ENCODE measurements at regions not wholly inside any gene's neighbourhood (a gene's known extent, or its start where the extent isn't known, plus 50 kb on each side); places are given as distances from the start of the nearest gene placed in this dataset.
A peak's percentile ranks its signal among the peaks of the same experiment; 100 is the strongest.
"Not testable (repeated sequence)": the region's sequence is repeated elsewhere in the genome, so short reads cannot be mapped to it uniquely, and the experiment has no call there.

DNA sequence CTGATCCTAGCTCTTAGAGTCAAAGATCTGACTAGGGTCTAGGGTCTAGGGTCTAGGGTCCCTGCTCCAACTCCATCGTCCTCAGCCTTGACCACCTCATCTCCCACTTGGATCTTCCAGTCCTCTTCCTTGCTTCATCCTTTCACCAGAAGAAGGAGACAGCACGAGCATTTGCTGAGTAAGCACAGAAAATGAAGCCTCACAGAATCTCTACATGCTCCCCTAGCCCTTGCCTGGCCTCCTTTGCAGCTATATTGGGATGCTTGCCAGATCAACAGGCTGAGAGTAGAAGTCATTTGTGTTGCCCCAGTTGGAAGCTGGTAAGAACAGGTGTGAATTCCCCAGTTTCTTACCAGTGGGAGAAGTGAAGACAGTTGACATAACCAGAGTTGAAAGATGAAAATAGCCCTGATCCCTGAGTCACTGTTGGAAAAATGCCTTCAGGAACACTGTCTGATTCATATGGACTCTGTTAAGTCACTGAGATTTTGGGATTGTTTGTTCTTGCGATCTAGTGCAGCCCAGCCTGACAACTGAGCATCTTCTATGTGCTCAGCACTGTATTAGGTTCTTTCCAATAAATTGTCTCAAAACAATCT lies 552.5 kb downstream of the INSC start:
- no peak for DNase-seq

DNA sequence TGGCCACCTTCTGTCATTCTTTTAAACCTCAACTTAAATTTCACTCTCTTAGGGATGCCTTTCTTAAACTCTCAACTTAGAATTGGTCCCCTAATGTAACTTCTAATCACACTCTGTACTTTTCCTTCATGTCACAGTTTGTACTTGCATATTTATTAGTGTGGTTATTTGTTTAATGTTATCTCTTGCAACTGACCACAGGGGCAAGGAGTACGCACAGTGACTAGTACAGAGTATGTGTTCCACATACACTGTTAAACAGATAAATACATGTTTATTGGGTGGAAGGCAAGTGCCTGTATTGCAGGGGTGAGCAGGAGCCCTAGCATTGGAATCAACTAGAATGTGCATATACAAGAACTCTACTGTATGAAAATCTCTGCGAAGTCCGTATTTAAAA lies 554.0 kb downstream of the INSC start:
- no peak for DNase-seq

DNA sequence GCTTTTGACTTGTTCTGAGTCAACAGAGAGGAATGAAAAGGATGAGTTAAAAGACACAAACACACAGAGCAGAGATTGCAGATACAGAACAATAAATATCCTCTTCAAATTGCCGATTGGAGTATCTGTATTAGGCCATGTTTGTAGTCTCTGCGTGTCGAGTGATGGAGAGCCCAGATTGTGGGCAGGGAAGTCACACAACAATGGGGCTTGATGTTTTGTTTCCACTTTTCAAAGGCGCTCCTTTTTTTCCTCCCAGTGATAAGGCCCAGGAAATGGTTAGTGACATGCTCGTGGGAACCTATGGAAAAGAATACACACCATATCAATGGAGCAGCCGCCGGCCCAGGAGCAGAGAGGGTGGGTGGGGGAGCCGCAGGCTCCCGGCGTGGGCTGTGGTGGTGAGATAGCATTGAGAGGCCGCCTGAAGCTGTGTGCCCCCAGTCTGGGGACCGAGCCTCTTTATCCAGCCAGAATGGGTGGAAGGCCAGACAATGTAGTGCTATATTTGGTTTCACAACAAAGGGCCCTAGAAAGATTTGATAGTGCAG lies 555.9 kb downstream of the INSC start:
- DNase-seq, result no peak

DNA sequence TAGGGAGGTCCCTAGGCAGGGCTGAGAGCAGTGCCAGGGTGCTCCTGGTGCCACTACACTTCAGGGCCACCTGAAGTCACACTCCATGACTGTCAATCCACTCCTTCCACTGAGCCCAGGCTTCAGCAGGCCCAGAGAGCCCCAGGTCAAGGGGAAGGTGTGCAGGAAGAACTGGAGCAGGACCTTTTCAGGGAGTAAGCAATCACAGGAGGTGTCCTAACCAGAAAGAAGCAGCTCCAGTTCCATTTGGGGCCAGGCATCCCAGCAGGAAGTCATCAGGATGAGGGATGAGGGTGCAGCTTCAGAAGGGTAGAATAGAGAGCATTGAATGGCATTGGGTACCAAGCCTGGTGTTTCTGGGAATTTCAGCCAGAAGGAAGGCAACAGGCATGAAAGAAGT lies 556.5 kb downstream of the INSC start:
- no peak for DNase-seq

DNA sequence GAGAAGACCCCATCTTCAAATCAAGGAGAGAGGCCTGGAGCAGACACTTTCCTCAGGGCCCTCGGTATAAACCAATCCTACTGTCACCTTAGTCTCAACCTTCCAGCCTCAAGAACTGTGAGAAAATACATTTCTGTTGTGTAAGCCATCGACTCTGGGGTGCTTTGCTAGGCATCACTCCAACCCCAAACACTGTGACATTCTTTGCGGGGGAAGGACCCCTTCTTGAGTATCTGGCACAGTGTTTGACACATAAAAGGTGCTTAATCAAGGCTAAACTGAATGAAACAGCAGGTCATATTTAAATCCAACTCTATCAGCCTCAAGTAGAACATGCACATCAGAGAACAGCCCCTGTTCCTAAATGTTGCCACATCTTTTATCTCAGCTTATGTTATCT lies 558.1 kb downstream of the INSC start:
- no peak for DNase-seq

DNA sequence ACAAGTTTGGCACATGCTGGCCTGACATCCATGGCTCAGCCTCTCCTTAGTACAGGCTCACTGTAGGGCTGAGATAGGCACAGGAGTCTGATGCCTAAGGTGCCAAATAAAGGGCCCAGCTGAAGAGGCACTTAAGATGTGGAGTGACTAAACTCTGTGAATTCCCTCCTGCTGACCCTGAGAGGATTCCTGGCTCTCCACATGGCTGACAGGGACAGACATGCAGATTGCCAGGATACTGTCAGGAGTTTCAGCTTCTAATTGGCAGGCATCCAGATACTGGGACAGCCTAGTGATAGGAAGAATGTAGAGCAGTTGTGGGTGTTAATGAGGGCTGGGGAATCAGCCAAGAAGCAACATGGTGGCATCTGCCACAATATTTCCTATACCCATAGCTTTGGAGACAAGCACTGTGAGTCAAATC lies 558.7 kb downstream of the INSC start:
- DNase-seq, result peak; percentile 87

DNA sequence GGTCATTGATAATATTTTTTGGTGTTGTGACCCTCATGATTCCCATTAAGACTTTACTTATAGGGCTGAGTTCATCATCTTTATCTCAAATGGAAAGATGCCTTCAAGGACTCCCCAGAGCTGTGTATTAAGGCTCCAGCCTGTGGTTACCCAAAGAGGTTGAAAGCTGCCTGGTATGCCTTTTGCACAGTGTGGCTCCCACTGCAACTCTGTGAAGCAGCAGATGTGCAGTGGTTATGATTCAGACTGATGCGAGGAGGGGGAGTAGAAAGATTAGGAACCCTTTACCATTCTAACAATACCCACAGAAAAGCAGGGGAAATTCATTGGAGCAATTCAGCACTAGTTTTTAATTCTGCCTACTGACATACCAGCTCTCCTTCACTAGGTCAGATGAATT lies 560.0 kb downstream of the INSC start:
- DNase-seq, result no peak

DNA sequence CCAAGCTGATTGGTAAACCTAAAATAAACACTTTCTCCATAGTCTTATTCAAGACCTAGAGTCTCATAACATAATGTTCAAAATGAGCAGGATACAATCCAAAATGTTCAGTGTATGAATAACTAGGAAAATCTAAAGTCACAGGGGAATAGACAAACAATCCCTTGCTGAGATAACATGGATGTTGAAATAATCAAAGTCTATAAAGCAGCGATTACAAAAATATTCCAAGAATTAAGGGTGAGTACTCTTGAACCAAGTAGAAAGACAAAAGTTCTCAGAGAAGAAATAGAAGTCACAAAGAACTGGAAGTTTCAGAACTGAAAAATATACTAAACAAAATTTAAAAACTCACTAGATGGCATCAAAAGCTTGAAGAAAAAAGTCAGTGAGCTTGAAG lies 561.0 kb downstream of the INSC start:
- no peak for DNase-seq

DNA sequence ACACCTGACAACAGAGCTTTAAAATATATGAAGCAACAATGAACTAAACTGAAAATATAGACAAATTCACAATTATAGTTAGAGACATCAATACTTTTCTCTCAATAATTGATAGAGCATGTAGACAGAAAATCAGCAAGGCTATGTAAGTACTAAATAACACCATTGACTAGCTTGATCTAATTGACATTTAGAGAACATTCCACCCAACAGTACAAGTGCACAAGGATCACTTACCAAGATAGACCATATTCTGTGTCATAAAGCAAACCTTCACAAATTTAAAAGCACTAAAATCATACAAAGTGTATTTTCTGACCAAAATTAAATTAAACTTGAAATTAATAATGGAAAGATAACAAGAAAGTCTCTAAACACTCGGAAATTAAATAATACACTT lies 562.5 kb downstream of the INSC start:
- DNase-seq, result no peak

DNA sequence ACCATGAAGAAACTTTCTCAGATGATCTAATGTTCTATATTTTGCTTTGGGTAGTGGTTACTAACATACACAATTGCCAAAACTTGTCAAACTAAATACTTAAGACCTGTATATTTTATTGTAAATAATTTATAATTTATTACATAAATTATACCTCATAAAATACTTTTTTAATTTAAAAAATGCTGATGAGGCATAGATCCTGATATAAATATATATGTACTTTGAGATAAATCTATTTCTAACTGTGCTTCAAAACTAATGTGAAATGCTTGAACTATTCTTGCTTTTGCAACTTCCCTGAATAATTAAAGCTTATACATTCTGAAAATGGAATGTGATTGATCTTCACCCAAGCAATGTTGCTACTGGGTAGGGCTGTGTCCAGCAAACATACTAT lies 568.8 kb downstream of the INSC start:
- DNase-seq, result no peak

DNA sequence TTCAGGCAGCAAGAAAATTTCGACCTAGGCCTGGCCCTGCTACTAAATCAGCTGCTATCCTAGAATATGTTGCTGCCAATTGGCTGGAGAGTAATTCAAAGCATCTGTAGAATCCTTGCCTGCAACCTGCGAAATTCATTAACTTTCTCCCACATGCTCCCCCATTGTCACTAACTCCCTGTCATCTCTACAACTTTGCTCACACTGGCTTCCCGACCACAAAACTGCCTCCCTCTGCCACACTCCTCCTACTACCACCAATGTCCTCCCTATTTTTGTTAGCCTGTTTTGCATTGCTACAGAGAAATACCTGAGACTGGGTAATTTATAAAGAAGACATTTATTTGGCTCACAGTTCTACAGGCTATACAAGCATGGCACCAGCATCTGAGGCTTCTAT lies 570.6 kb downstream of the INSC start:
- DNase-seq, result no peak

DNA sequence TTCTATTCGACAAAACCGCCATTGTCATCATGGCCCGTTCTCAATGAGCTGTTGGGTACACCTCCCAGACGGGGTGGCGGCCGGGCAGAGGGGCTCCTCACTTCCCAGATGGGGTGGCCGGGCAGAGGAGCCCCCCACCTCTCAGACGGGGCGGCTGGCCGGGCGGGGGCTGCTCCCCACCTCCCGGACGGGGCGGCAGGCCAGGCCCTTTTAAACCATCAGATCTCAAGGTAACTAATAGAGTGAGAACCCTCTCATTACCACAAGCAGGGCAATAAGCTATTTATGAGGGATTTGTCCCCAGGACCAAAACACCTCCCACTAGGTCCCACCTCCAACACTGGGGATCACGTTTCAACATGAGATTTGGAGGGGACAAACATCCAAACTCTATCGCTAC lies 571.5 kb downstream of the INSC start:
- DNase-seq, result not testable (repeated sequence)

DNA sequence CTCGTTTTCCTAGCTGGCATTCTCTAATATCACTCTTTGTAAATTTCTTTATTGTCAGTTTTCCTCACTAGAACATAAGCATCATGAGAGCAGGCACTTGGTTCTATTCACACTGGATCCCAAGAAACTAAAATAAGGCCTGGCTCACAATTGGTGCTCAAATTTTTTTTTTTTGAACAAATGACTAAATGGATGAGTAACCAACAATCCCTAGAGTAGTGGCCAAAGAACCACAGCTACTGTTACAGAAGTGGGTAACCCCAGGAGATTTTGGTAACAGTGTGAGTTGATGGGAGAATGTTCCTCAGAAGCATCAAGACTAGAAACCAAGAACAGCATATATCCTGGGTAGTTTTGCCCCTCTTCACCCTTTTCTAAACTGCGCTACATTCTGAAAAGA lies 572.6 kb downstream of the INSC start:
- no peak for DNase-seq

DNA sequence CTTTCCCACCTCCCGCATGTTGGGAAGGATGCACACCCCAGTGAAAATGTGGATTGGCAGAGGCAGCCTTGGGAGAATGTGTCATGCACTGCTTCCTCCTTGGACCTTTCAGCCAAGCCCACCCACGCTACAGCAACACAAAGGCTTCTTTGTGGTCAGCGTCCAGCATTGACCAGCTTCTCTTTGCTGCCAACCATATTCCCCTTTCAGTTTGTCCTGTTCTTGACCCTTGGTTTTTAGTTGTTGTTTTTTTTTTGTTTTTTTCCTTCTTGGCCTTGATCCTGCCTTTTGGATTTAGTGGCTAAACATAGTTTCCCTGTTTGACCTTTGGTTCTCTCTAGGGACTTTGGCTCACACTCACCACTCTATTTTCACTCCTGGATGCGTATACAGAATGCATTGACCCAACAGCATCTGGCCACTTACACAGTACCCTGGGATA lies 573.6 kb downstream of the INSC start:
- no peak for DNase-seq

DNA sequence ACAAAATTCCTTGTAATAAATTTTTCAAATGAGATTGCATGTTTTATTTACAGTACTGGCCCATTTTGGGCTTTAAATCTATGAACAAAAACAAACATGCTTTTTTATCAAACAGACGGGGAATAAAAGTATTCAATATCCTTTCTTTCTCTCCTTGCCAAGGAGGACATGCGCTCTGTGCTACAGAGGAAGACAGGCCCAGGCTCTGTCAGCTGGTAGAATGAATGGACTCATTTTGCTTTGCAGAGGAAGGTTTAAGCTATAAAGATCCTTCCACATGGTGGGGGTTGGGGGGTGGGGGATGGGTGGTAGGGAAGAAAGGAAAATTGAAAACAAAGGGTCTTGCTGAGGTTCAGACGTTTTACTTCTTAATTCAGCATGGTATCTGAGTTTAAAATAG lies 575.6 kb downstream of the INSC start:
- no peak for DNase-seq

DNA sequence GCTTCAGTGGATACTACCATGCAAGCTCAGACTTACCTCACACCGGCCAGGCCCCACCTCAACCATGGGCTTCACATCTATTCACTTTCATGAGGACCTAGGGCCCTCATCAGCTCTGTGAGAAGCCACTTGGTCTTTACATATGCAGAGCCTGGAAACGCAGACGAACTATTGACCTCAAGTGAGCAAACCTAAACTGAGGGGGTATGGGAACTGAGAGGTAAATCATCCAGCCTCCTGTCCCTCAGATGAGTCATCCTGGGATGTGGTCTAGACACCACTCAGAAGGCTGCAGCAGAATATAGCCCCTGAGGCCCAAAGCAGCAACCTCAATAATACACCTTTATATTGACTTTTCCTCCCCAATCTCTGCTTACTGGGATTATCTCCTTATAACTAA lies 578.0 kb downstream of the INSC start:
- DNase-seq, result no peak

DNA sequence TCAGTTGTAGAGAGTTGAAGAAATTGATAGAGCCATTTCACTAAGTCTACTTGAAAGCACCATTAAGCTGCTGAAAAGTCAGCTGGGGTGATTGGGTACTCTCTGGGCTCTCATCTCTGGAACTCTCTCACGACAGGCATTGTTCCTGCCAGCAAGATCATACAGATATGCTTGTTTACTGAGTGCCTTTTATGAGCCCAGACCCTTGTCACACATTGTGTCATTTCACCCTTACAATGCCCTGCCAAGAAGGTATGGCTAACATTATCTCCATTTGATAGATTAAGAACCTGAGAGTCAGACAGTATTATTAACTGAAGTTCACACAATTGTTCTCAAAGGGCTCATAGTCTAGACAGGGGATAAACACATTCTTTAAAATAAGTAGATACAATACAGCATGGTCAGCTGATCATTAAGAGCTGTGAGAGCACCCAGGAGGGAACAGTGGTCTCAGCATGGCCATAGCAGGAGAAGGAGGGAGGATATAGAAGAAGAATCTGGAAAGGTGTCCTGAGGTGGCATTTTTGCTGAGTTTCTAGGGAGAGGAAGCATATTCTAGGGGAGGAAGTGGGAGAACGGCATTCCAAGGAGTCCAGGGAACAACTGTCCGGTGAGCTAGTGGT lies 580.5 kb downstream of the INSC start:
- peak; percentile 91 for DNase-seq

DNA sequence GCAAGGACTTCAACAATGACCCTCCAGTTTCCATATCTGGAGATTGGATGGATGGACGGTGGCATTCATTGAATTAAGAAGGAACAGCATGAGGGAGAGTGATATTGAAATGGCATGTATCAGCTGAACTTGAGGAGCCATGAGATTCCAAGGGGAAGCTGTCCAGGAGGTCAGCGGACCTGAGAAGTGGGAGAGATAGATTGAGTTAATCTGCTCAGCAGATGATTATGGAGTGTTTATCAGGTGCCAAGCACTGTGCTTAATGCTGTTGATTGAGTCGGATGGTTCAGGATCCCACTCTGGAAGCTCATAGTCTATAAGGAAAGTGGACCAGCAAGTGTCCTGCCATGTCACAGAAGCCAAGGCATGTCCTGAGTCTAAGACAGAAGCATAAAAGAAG lies 581.3 kb downstream of the INSC start:
- no peak for DNase-seq

DNA sequence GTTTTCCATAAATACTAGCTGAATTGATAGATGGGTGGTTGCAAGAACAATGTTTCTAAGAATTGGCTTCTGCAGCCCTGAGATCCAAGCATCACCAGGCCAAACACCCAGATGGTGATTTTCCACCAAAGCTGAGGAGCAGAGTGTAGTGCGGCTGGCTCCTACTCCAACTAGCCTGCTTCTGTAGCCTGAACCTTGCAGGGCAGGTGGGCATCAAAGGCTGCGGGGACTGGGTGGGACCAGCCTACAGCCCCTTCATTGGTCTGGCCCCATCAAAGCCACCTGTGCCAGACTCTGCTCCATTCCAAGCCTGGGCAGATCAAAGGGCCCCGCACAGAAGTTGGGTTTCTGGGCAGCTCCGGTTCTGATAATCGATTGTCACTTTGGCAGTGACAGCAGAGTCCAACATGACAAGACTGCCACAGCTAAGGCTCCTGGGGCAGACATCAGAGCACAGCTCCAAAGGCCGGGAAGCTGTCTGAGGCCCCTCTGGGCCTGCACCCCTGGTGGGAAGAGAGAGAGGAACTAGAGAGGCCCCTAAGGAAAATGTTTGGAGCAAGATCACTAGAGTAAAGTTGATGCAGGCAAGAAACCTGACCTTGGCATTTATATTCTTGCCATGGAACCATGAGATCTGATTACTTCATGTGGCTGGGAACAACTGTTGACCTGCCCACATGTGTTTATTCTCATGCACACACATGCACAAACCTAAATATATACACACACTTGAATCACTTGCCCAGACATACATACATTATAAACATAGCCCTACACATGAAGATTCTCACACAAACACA lies 582.9 kb downstream of the INSC start:
- no peak for DNase-seq

DNA sequence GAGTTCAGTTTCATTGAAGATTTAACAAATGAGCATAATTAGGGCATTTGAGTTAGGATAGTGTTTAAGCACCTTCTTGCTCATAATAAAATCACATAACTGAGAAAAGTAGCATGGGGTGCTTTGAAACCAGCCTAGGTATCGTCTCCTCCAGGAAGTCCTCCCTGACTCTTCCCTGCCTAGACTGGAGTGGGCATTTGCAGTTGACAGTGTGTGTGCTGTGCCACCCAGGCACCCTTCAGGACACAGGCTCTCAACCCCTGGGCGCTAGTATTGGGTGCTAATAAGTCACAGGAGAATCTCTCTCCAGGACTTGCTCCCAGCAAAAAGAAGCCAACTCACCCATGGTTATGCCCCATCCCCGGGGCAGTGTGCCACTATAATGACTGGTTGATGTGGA lies 584.1 kb downstream of the INSC start:
- DNase-seq, result no peak

DNA sequence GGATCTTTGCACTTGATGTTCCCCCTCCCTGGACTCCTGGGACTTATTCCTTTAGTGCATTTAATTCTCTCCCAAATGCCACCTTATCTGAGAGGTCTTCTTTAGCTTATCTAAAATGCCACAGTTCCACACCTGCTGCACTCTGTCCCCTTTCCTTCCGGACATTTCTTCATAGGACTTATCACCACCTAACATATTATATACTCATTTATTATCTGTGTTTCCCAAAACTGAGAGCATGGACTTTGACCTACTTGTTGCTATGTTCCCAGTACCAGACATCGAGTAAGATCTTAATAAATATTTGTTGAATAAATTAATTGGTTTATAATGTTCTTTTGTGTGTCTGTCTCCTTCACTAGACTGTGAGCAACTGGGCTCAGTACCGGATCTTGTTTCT lies 585.3 kb downstream of the INSC start:
- DNase-seq, result no peak

DNA sequence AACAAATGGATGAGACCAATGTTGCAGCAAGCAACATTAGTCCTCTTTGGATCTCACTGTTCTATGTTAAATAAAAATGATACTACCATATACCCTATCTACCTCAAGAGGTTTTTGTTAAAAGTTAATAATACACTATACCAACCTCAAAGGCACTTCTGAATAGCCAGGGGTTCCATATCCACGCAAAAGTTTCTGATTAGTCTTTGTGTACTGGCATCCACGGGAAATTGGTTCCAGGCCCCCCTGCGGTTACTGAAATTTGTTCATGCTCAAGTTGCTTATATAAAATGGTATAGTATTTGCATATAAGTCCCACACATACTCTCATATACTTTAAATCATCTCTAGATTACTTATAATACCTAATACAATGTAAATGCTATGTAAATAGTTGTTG lies 585.7 kb downstream of the INSC start:
- DNase-seq, result no peak

DNA sequence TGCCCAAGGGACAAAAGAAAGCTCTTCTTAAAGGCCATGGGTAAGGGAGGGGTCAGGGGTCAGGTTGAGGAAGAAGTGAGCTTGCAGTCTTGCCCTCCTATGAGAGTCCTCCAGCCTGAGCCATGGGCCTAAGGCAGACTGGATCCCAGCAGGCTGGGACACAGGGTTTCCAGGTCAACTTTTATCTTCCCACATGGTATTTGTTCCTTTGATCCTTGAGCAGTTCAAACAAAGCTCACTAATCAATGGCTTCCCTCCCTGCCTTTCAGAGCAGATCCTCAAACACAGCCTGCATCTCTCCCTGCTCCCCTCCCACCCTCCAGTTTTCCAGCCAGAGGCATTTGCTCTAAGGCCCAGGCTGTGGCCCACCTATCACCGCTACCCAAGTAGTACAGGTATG lies 589.3 kb downstream of the INSC start:
- DNase-seq, result no peak

DNA sequence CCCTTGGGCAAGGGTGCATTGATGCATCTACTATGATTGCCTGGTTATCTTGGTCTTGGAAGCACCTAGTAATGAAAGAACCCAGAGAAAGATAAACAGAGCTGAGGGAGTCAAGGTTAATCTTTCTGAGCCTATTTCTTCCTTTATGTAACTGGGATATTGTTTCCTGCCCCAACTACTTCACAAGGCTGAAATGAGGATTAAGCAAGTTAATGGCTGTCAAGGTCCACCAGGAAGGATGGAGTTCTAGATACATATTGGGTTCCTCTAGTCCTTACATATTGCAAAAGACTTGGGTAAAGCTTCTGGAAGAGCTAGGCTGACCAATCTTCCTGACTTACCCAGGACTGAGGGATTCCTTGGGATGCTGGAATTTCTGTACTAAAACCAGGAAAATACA lies 589.8 kb downstream of the INSC start:
- no peak for DNase-seq

Data from DMS79 treated with DMSO at 0.1 percent for 48 hours (cell line).